DMS 273 treated with DMSO at 0.1 percent for 48 hours (cell line): ENCODE measurements at regions not wholly inside any gene's neighbourhood (a gene's known extent, or its start where the extent isn't known, plus 50 kb on each side); places are given as distances from the start of the nearest gene placed in this dataset.
A peak's percentile ranks its signal among the peaks of the same experiment; 100 is the strongest.

Experiments
- DNase-seq: peaks from one replicate; lab custom pipeline; 2025; lab: John Stamatoyannopoulos, UW

DNA sequence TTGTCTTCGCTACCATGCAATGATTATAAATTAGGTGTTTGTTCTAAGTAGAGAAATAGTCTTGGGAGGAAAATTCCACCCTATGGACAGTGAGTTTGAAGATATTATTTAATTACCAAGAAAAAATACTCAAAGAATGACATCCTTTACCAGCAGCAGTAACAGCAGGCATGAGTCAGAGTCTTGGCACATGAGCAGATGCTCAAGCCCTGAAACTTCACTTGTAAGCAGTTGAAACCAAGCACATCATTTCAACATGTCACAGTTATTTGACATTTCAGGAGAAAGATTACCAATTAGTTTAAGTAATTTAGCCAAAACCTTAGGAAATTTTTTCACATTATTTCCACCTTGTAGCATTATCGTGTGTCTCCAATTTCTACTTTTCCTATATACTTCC lies 99.2 kb downstream of the C12orf50 start:
- DNase-seq = peak; percentile 24

GRCh38 chr12:87929346-87929745 lies 99.9 kb downstream of the C12orf50 start:
- no peak for DNase-seq

DNA sequence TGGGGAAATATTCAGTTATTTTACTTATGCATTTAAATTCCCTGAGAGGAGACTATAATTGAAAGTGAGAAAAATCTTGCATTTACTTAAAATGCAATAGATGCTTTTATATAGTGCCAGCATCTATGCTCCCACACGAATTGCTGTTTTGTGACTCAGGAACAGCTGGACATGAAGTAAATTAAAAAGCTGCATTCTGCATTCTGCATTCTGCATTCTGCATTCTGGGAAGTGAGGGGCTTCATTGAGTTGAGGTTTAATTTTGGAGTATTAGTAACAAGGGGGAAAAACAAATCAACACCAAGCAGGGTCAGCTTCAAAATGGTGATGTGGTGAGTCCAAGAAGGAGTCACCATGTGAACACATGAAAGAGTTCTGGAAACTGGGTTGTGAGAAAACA lies 101.2 kb downstream of the C12orf50 start:
- no peak for DNase-seq

DNA sequence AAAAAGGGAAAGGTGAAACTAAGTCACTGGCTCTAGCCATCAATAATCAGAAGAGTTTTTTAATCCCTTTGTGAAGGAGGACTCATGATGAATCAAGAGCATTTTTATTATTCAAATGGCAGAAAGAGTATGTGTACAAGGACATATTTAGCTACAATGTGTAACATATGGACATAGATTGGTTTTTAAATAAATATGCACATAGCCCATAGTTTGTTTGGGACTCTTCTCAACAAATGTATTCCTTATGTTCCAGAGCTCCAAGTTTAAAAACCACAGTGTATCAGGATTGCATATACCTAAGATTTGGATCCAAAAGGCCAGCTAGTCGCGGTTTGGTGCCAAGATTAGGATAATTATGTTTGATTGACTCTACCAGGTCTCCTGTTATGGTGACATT lies 104.2 kb downstream of the C12orf50 start:
- DNase-seq = no peak

DNA sequence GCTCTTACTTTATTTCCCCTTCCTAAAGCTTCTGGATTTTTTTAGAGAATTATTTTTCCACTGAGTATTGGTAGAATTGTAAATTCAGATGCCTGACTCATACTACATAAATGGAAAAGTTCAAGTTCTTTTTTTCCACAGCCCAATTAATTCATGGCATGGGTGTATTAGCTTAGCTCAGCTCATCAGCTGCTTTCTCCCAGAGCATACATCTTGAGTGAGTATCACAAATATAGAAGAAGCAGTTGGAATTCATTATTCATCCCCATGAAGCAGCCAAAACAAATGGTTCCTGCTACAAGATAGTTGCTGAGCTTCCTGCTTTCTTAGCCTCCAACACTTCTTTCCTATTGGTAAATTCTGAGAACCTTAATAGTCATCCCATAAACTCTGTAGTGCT lies 105.1 kb downstream of the C12orf50 start:
- DNase-seq = no peak

DNA sequence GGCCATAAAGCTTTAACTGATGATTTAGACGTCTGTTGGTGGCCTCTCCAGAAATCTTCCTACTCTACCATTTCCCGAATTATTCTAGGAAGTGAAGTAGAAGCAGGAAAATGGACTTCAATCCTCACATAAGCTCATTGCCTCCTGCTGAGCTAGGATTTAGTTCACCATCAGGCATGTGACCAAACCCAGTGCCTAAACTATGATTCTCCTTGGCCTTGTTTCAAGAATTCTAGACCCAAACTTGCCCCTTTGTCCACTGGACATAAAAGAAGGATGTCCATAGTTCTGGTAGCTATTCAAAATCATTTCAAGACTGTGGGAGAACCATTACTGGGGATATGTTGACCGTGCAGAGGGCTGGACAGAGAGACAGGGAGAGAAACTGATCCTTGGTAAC lies 105.8 kb downstream of the C12orf50 start:
- DNase-seq = no peak

GRCh38 chr12:87922736-87923135 lies 106.5 kb downstream of the C12orf50 start:
- no peak for DNase-seq

DNA sequence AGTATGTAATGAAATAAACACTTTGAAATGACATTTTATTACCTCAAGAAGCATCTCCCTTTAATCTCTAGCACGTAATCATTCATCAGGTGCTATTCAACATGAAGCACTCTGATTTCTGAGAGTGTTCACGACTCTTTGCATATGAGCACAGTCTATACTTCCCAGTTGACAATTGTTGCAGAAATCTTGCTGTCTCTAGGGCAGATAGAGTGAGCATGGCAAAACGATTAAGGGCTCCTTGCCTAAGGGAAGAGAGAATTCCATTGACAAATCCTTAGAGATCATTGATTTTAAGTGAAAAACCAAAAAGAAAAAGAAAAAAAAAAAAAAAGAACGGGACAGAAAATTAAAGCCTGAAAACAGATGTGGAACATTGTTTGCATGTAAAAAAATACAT lies 107.6 kb downstream of the C12orf50 start:
- DNase-seq = no peak

- DNase-seq = peak; percentile 64
These were observed 109.1 kb downstream of the C12orf50 start for GRCh38 chr12:87920139-87920538.

DNA sequence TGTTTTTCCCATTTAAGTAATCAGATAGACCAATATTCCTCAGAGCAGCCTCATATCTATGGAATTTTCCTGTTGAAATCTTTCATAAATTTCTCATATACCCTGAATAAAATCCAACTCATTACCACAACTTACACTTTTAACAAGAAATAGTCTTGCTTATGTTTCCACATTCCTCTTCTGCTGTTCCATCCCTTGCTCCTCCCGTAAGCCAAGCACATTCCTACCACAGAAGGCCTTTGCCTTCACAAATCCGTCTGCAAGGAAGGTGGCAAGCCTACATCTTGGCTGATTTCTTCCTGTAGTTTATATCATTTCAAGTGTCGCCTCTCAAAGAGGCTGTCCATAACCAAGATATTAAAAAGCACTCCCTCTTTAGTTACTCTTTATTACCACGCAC lies 127.7 kb downstream of the C12orf50 start:
- DNase-seq = no peak

- no peak for DNase-seq
These were observed 131.5 kb downstream of the C12orf50 start for GRCh38 chr12:87897662-87898061.

DNA sequence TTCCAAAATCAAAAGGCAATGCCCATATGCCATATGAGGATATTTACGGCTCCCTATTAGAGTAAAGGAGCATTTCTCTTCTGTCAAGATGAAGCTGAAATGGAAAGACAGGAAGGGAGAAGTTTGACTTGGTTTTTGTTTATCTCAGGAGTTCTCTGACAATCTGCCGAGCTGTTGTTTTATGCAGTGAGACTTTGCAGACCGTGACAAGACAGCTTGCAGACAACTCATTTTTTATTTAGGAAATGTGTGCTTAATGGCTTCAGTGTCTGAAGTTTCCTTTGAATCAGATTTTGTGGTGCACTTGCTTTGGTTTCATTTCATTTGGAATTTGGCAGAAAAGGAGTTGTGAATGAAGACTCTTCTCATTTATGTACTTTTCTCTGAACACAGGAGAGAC lies 145.4 kb downstream of the C12orf50 start:
- no peak for DNase-seq

DNA sequence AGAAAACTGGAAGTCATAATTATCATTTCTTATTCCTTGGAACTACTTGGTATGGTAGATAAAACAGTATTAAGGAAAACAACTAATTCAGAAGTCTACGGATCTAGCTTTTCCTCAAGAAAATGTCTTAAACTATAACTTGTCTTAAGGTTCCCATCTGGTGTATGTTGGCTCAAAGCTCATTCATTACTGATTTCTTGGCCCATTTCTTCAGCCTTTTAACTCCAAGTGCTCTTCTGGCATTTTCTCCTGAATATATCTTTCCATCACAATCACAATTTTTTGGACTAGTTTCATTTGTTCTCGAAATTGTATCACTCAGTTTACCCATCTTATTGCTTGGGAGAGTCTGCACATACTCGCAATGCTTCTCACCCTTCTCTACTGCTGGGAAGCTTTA lies 150.1 kb downstream of the C12orf50 start:
- DNase-seq = no peak

- DNase-seq = no peak
These were observed 158.4 kb downstream of the C12orf50 start for GRCh38 chr12:87870493-87871460.

DNA sequence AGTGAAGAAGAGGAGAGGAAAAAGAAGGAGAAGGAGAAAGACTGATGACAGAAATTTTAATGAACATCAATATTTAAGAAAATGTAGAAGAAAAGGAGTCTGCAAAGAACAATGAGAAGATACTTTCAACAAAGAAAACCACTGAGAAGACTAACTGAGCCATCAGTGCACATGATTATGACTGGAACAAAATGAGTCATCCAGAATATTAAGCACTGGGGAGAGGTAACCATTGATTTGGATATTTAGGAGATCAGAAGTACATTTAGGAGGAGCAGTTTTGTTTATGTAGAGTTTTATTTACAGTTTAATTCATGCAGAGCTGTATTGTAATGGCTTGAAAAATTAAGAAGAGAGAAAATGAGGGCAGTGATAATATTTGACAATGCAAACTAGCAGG lies 159.1 kb downstream of the C12orf50 start:
- DNase-seq = no peak

DNA sequence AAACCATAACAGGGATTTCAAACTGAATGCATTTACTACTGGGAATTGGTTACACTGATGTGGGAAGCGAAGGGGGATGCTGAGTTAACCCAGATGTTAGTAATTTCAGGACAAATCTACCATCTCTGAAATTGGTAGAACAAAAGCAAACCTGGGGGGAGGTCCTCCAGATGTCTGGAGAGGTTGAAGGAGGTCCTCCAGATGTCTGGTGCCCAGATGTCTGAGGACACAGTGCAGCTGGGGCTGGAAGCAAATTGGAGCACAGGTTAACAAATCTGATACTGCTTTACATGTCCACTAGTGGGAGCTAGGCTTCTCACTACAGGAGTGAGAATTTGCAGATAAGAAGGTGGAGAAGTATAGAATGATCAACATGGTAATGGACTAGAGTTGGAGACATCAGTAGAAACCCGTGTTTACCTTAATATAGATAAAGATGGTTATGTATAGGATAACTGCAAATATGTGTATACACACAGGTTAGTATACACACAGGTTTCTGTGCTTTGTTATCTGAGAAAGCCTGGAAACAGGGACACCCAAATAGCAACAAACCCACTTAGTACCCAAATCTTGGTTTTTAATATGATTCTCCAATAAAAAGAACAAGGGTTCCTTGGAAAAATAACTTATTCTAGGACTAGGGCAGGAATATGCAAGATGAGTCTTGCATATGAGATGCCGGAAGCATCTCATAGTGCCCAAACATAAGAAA lies 162.5 kb downstream of the C12orf50 start:
- DNase-seq = no peak

DNA sequence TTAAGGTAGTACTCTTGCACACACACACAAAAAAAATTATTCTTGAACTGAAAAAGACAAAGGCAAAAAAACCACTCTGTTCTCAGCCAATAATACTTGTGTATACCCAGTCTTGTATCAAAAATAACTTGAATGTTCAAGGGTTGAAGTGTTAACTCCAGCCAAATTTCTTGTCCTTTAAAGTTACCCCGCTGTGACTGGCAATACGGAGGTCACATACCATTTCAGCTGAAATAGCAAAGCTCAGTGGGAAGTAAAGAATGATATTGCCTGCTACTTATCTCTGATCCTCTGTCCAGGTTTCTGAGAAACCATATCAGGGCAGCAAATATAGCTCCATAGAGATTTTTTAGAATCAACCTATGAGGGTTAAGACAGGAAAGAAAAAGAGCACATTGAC lies 167.4 kb downstream of the C12orf50 start:
- DNase-seq = no peak

DNA sequence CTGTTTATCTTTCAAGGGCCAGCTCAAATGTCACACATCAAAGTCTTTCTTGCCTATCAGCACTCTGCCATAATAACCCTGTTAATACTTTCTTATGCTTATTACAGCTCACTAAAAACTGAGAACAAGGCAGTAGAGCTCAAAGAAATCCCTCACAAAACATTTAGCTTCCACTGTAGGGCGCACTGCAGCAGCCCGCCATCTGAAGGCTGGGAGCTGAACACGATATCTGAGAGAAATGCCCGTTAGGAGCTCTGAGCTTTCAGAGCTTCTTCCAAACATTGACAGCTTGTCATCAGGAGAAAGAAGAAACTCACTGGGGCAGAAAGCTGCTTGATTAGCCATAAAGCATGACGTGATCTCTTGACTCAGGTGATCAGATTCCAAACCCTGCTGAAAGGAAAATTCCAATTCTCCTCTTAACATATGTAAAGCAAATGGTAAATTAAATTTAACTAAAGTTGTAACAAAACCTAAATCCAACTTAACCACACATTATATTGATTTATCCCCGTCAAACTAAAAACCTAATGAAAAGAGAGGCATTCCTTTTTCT lies 175.7 kb downstream of the C12orf50 start:
- no peak for DNase-seq

DNA sequence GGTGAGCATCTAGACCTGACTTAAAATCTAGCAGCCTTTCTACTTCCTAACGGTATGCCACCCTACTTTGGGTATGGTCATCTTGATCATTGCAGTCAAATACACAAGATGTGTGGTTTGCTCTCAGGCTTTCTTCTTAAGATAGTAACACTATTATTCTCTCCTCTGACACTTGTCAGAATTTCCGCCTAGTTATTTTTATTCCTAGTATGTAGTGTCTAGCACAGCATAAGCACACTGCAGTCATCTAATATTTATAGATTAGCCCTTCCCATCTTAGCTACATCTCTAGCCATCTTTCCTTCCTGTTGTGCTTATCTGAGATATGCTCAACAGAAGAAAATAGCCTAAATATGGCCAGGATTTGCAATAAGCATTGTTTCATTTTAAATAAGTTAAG lies 180.1 kb downstream of the C12orf50 start:
- no peak for DNase-seq

- no peak for DNase-seq
These were observed 180.8 kb downstream of the C12orf50 start for GRCh38 chr12:87848248-87848868.

DNA sequence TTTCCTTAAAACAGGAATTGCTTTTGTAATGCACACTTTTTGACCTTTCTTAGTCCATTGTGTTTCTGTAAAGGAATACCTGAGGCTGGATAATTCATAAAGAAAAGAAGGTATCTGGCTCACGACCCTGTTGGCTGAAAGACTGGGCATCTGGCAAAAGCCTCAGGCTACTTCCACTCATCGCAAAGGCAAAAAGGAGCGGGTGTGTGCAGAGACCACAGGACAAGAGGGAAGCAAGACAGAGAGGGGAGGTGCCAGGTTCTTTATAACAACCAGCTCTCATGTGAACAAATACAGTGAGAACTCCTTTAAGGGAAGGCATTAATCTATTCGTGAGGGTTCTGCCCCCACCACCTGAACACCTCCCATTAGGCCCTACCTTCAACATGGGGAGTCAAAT lies 182.1 kb downstream of the C12orf50 start:
- no peak for DNase-seq

GRCh38 chr12:87846045-87846444 lies 183.2 kb downstream of the C12orf50 start:
- no peak for DNase-seq

GRCh38 chr12:87841935-87842334 lies 187.3 kb downstream of the C12orf50 start:
- DNase-seq = no peak
